Breast epithelium (tissue), 4 donors: ENCODE measurements at regions not wholly inside any gene's neighbourhood (a gene's known extent, or its start where the extent isn't known, plus 50 kb on each side); places are given as distances from the start of the nearest gene placed in this dataset.

ENCODE experiments used
- DNase-seq, 2 donors: peaks; one replicate each; pipeline ENCODE4 v3.0.0-alpha.2; 2019; ENCODE audit warnings: low spot score in 2 of 2
- H3K27ac ChIP-seq, 2 donors: fragments of 200-600 bp; sonication (generic) in 1 of 2; one replicate each; pipeline ENCODE4 v1.5.1; 2016 to 2019; ENCODE audit warnings: mild to moderate bottlenecking in 1 of 2
- H3K27me3 ChIP-seq, 2 donors: fragments of 200-600 bp; sonication (generic) in 1 of 2; one replicate each; pipeline versions ENCODE4 v1.5.1 to v1.6.0; 2017 to 2019; ENCODE audit warnings: control low read depth in 1 of 2, mild to moderate bottlenecking in 1 of 2
- H3K36me3 ChIP-seq: fragments of 200-600 bp; one replicate; pipeline ENCODE4 v1.5.1; 2019
- H3K4me1 ChIP-seq, 2 donors: fragments of 200-600 bp; sonication (generic); one replicate each; pipeline ENCODE4 v1.5.1; 2016 to 2019; ENCODE audit warnings: control low read depth in 1 of 2
- H3K4me3 ChIP-seq, 3 donors: fragments of 200-600 bp; sonication (generic); 1 replicate in 2 of 3; 2 replicates in 1 of 3; pipeline ENCODE4 v1.5.1; 2016 to 2019; ENCODE audit warnings: mild to moderate bottlenecking in 3 of 3, moderate library complexity in 2 of 3
- H3K9me3 ChIP-seq, 2 donors: fragments of 200-600 bp; sonication (generic) in 1 of 2; one replicate each; pipeline ENCODE4 v1.5.1; 2016 to 2019; ENCODE audit warnings: control low read depth in 1 of 2
- CTCF ChIP-seq, 3 donors: fragments of 450-650 bp; IDR thresholded peaks; one replicate each; pipeline ENCODE4 v1.5.1; 2016 to 2017; ENCODE audit warnings: antibody characterized with exemption in 3 of 3, mild to moderate bottlenecking in 3 of 3, moderate library complexity in 3 of 3
- POLR2A ChIP-seq: fragments of 450-650 bp; IDR thresholded peaks from one replicate; pipeline ENCODE4 v1.6.1; 2016; ENCODE audit warnings: antibody characterized with exemption, mild to moderate bottlenecking, moderate library complexity
- POLR2AphosphoS5 ChIP-seq, 3 donors: sonication (generic); formaldehyde crosslinking; IDR thresholded peaks; one replicate each; pipeline ENCODE4 v1.6.1; 2017; ENCODE audit warnings: antibody characterized with exemption in 3 of 3
- intact Hi-C: fragments of 100-400 bp; cut with DNase I; formaldehyde crosslinking; loops from one replicate; pipeline ENCODE4 v1.15.1; 2023; ENCODE audit warnings: low total_unique reads

GRCh38 chr12:107557589-107558100 is 128.0 kb upstream of the PWP1 start:
- H3K36me3 ChIP-seq = no peaks in the 10 kb centered on the region
- no peaks in the 10 kb centered on the region for H3K4me1 ChIP-seq
- no peak overlapping the region for H3K27ac ChIP-seq
- no peak overlapping the region for H3K4me3 ChIP-seq
- H3K9me3 ChIP-seq = no peaks in the 10 kb centered on the region
- H3K27me3 ChIP-seq = no peaks in the 10 kb centered on the region
- intact Hi-C loops = no loop called here
- TF ChIP-seq POLR2AphosphoS5 (IDR thresholded peaks at IDR 0.05) (no peak), POLR2A (no peak)
- no peak for DNase-seq

GRCh38 chr12:107558141-107558815 is 127.3 kb upstream of the PWP1 start:
- no peaks in the 10 kb centered on the region for H3K36me3 ChIP-seq
- no peaks in the 10 kb centered on the region for H3K4me1 ChIP-seq
- intact Hi-C loops = no loop called here
- H3K9me3 ChIP-seq = no peaks in the 10 kb centered on the region
- peak overlapping the region in 1 of 2 donors; percentile 25 for H3K27ac ChIP-seq
- no peak overlapping the region for H3K4me3 ChIP-seq
- DNase-seq = no peak
- TF ChIP-seq CTCF (IDR thresholded peaks at IDR 0.05) = no peak
- TF ChIP-seq POLR2A = no peak
- TF ChIP-seq POLR2AphosphoS5 (IDR thresholded peaks at IDR 0.05) = no peak
- no peaks in the 10 kb centered on the region for H3K27me3 ChIP-seq

GRCh38 chr12:107558816-107559382 is 126.7 kb upstream of the PWP1 start:
- no peak for DNase-seq
- Histone ChIP-seq H3K27ac (peak overlapping the region; percentile 14 to 25), H3K4me1 (no peaks in the 10 kb centered on the region), H3K9me3 (no peaks in the 10 kb centered on the region), H3K36me3 (no peaks in the 10 kb centered on the region), H3K4me3 (no peak overlapping the region), H3K27me3 (no peaks in the 10 kb centered on the region)
- TF ChIP-seq POLR2A (no peak), CTCF (IDR thresholded peaks at IDR 0.05) (no peak), POLR2AphosphoS5 (IDR thresholded peaks at IDR 0.05) (no peak)
- intact Hi-C loops = no loop called here

- intact Hi-C loops = loop anchor here (5.0 kb wide), 1 partner anchor 993 kb away; no protein-coding TSS in a partner anchor
- H3K9me3 ChIP-seq = no peaks in the 10 kb centered on the region
- no peak overlapping the region for H3K4me3 ChIP-seq
- H3K27me3 ChIP-seq = no peaks in the 10 kb centered on the region
- H3K4me1 ChIP-seq = no peaks in the 10 kb centered on the region
- TF ChIP-seq POLR2A (no peak), CTCF (IDR thresholded peaks at IDR 0.05) (no peak), POLR2AphosphoS5 (IDR thresholded peaks at IDR 0.05) (no peak)
- H3K27ac ChIP-seq = peak overlapping the region; percentile 73 to 75
- H3K36me3 ChIP-seq = no peaks in the 10 kb centered on the region
- DNase-seq = no peak
Observed at GRCh38 chr12:107560165-107560898, 125.3 kb upstream of the PWP1 start.

- TF ChIP-seq CTCF (IDR thresholded peaks at IDR 0.05) = no peak
- no peak for TF ChIP-seq POLR2AphosphoS5 (IDR thresholded peaks at IDR 0.05)
- no peak for TF ChIP-seq POLR2A
- DNase-seq = peak in 1 of 2 donors; percentile 71
- no peaks in the 10 kb centered on the region for H3K9me3 ChIP-seq
- no peaks in the 10 kb centered on the region for H3K27me3 ChIP-seq
- no peak overlapping the region for H3K4me3 ChIP-seq
- H3K4me1 ChIP-seq = no peaks in the 10 kb centered on the region
- intact Hi-C loops = loop anchor here (5.0 kb wide), 1 partner anchor 994 kb away; no protein-coding TSS in a partner anchor
- H3K36me3 ChIP-seq = no peaks in the 10 kb centered on the region
- H3K27ac ChIP-seq = peak overlapping the region; percentile 73 to 75
Observed at GRCh38 chr12:107560899-107561285, 124.7 kb upstream of the PWP1 start.
